GM12875 (cell line): ENCODE measurements at regions not wholly inside any gene's neighbourhood (a gene's known extent, or its start where the extent isn't known, plus 50 kb on each side); places are given as distances from the start of the nearest gene placed in this dataset.

ENCODE experiments used
- H3K4me3 ChIP-seq: one replicate; pipeline ENCODE4 v1.5.1; 2011; ENCODE audit warnings: low read depth, low read length, control low read depth
- CTCF ChIP-seq: IDR thresholded peaks from 2 replicates; pipeline ENCODE4 v1.5.1; 2011; ENCODE audit warnings: low read depth, mild to moderate bottlenecking, control low read depth, inconsistent platforms, low read length, moderate library complexity, borderline replicate concordance; ENCODE audit not compliant: insufficient read depth

GRCh38 chr16:51636920-51637769 is 486.1 kb upstream of the SALL1 start:
- H3K4me3 ChIP-seq, result no peak overlapping the region
- TF ChIP-seq CTCF, result no peak

GRCh38 chr16:51635181-51635580 is 484.1 kb upstream of the SALL1 start:
- no peak for TF ChIP-seq CTCF
- no peak overlapping the region for H3K4me3 ChIP-seq

GRCh38 chr16:51630076-51630475 is 479.0 kb upstream of the SALL1 start:
- TF ChIP-seq CTCF, result no peak
- no peak overlapping the region for H3K4me3 ChIP-seq

GRCh38 chr16:51629576-51629975 is 478.5 kb upstream of the SALL1 start:
- no peak overlapping the region for H3K4me3 ChIP-seq
- TF ChIP-seq CTCF, result no peak

GRCh38 chr16:51624080-51624775 is 473.2 kb upstream of the SALL1 start:
- H3K4me3 ChIP-seq, result no peak overlapping the region
- TF ChIP-seq CTCF, result no peak

GRCh38 chr16:51621610-51622009 is 470.5 kb upstream of the SALL1 start:
- H3K4me3 ChIP-seq, result no peak overlapping the region
- TF ChIP-seq CTCF, result no peak

- TF ChIP-seq CTCF, result no peak
- no peak overlapping the region for H3K4me3 ChIP-seq
Measured at GRCh38 chr16:51615141-51615540, 464.1 kb upstream of the SALL1 start.
